LNCAP (cell line): ENCODE measurements at regions not wholly inside any gene's neighbourhood (a gene's known extent, or its start where the extent isn't known, plus 50 kb on each side); places are given as distances from the start of the nearest gene placed in this dataset.

Experiments
- TF ChIP-seq, protein P1 (sequence below): fragments of 450-650 bp; IDR thresholded peaks from 2 replicates; pipeline ENCODE4 v1.5.1; 2017; ENCODE audit warnings: mild to moderate bottlenecking

DNA sequence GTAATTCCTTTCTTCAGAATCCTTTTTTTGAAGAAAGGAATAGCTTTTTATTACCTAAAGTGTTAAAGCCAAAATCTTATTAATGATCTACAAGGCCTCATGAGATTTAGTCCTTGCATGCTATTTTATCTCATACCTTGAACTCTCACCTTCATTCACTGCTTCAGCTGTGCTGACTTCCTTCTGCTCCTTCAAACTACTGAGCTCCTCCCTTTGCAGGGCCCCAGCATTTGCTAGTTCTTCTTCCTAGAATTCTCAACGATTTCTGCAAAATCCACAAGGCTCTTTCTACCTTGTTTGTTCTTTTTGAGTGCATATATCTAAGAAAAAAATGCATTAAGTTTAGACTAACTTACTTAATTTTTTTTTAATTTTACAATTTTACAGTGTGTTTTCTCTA lies 619.5 kb downstream of the EPHA5 start:
- TF ChIP-seq, protein P1, sequence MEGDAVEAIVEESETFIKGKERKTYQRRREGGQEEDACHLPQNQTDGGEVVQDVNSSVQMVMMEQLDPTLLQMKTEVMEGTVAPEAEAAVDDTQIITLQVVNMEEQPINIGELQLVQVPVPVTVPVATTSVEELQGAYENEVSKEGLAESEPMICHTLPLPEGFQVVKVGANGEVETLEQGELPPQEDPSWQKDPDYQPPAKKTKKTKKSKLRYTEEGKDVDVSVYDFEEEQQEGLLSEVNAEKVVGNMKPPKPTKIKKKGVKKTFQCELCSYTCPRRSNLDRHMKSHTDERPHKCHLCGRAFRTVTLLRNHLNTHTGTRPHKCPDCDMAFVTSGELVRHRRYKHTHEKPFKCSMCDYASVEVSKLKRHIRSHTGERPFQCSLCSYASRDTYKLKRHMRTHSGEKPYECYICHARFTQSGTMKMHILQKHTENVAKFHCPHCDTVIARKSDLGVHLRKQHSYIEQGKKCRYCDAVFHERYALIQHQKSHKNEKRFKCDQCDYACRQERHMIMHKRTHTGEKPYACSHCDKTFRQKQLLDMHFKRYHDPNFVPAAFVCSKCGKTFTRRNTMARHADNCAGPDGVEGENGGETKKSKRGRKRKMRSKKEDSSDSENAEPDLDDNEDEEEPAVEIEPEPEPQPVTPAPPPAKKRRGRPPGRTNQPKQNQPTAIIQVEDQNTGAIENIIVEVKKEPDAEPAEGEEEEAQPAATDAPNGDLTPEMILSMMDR: no peak

DNA sequence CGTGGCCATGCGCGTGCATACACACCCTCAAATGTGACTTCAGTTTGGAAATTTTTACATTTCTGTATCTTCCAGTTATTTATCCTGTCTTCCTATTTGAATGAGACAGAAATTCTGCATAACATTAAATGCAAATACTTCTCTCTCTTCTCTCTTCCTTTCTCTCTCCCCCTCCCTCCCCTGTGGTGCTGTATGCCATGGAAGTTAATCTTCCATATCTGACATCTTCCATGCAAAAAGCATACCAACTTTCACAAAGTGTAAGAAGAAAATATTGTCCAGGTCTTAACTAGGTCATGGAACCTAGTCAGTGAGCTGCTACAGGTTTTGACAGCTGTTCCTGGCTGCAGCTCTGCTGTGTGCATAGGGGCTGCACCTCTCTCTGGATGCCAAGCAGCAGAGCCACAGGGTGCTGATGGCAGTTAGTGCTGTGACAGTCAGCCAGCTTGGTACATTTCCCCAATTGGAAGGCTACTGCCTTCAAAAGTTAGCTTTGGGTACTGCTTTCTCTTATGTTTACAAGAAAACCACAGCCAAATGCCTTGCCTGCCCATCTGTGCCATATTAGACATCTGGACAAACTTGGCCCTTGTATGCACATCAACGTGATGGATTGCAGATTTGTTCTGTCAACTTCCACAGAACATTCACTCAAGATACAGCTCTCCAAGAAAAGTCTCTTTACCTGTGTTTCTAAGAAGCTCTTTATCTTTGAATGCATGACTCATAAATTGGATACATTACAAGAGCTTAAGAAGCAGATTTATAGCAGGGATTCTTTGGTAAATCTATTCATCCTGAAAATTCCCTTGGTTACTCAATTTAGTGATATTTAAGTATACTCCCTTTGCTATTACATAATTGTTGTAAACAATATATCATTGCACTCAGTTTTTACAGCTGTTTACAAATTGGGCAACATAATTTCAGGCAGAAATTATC lies 623.8 kb downstream of the EPHA5 start:
- TF ChIP-seq, protein P1: no peak

DNA sequence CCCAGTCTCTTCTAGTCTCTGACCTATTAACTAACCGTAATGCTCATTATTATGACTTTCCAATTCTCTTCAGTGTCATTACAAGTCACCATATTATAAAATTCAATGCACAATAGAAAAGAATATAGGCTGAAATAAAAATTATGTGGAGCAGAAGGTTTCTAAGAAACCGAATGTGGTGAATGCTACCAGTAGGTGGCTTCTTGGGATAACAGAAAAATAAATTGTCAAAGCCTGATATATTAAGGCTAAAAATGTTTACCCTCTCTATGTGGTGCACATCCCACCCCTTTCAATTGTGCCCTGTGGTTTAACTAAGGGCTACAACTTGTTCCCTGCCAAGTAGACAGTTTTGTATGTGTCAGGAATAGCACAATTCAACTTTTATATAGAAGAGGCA lies 624.6 kb upstream of the TECRL start:
- TF ChIP-seq, protein P1: peak; percentile 45

DNA sequence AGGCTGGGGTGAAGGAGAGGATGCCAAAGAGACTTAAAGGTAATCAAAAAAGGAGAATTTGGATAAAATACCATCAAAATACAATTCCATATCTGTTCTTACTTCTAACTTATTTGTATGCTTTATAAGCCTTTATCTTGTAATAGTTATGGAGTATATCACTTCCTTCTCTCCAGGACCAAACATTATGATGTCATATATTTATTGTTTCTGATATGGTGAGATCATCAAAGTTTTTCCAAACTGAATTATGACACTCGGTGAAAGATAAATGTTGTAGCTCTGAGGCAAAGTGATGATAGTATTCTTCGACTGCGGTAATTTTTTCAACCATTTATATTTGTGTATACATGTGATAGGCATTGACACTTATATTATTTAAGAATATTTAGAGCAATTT lies 619.3 kb upstream of the TECRL start:
- TF ChIP-seq, protein P1: no peak

DNA sequence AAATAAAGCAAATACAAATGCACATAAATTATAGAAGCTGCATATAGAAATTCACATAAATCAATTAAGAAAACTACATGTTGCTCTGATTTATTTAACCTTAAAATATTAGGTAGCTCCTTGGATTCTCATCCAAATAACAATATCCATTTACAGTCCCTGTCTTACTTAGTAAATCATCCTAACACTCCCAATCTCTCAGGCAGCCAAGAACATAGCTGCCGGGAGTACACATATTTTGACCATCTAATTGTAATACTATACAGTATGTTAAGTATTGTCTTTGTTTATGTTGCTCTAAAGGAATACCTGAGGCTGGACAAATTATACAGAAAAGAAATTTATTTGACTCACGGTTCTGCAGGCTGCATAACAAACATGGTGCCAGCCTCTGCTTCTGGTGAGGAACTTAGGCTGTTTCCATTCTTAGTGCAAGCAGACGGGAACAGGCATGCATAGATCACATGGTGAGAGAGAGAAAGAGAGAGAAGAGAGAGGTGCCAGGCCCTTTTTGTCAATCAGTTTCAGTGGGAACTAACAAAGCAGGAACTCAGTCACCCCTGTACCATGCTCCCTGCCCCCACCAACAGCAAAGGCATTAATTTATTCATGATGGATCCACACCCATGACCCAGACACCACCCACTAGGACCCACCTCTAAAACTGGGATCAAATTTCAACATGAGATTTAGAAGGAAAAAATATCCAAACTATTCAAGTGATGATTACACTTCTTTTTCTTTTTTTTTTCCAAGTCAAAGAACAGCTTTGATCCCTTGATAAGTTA lies 614.8 kb upstream of the TECRL start:
- TF ChIP-seq, protein P1: no peak

DNA sequence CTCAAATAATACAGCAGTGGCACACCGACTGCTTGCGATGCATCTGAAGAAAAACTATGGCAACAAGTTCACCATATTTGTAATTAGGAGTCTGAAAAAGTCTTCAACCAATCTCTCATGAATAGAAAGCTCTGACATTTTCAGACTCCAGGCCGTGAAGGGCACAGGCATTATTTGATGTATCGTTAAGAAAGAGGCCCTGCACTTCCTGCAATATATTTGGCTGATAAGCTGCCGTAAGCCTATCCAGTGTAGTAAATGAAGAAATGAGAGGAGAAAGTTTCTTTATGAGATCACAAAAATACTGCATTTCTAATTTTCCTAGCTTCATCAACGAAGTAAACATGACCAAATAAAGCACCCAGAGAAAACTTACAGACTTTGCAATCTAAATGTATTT lies 613.8 kb upstream of the TECRL start:
- TF ChIP-seq, protein P1: no peak

DNA sequence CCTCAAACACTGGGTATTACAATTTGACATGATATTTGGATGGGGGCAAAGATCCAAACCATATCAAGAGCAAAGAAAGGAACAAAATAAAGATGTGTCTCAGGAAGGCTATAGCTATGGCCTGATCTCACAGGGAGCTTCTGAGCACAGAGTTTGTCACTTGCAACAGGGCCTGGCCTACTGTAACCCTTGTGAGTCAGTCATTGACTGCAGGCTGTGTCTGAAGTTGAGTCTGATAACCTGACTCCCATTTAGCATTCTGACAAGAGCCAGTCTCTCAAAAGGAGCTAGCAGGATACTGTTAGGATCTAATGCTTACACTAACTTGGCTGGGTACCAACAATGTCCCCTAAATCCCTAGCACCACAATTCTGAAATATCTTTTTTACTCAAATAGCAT lies 612.5 kb upstream of the TECRL start:
- TF ChIP-seq, protein P1: no peak
